ENCODE measurements at regions not wholly inside any gene's neighbourhood (a gene's known extent, or its start where the extent isn't known, plus 50 kb on each side); places are given as distances from the start of the nearest gene placed in this dataset.

- 81 to 92% (median 85%) methylated on average over 8 to 9 of the region's 9 CpGs for WGBS, 4 donors
- no peak overlapping the region for H3K27ac ChIP-seq
- no peak overlapping the region for H3K4me3 ChIP-seq
- H3K36me3 ChIP-seq: no peaks in the 10 kb centered on the region
- TF ChIP-seq POLR2A (IDR thresholded peaks at IDR 0.05) (no peak), CTCF (IDR thresholded peaks at IDR 0.05) (no peak)
- H3K4me1 ChIP-seq: no peaks in the 10 kb centered on the region
- no peaks in the 10 kb centered on the region for H3K27me3 ChIP-seq
- intact Hi-C loops (cut with DNase I): no loop called here
- H3K9me3 ChIP-seq: no peaks in the 10 kb centered on the region
- no peak for DNase-seq
- no peak for ATAC-seq
These were observed 368.9 kb downstream of the AACS start for GRCh38 chr12:125434131-125434530.

DNA sequence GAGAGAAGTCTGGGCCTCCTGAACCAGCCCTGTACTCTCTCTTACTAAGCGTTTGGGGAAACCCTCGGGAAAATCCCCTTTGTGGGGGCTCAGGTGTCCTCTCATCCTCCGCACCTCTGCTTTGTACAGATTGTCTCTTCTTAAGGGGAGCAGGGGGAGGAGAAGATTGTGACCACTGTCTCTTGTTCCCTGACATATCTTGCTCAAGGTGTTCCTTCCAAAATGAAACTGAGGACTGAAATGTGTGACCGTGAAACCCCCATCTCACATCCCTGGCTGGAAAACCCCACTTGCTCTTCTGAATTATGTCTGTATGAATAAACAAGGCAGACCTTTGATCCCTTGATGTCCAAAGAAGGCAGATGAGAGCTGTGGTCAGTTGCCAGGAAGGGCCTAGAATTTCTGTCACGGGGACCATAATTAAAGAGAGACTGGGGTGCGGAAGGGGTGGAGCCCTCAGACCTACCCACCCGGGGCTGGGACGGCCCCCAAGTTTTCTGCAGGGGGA is 369.8 kb downstream of the AACS start:
- Histone ChIP-seq H3K36me3 (no peaks in the 10 kb centered on the region), H3K4me1 (no peaks in the 10 kb centered on the region), H3K27ac (no peak overlapping the region), H3K27me3 (no peaks in the 10 kb centered on the region), H3K9me3 (no peaks in the 10 kb centered on the region), H3K4me3 (no peak overlapping the region)
- 75 to 78% (median 77%) methylated on average over 8 of the region's 8 CpGs for WGBS, 4 donors
- no peak for DNase-seq
- intact Hi-C loops (cut with DNase I): no loop called here
- no peak for ATAC-seq
- TF ChIP-seq POLR2A (IDR thresholded peaks at IDR 0.05) (no peak), CTCF (IDR thresholded peaks at IDR 0.05) (no peak)

GRCh38 chr12:125435871-125436270 is 370.6 kb downstream of the AACS start:
- 77 to 91% (median 86%) methylated on average over 5 to 7 of the region's 7 CpGs for WGBS, 4 donors
- DNase-seq: no peak
- ATAC-seq: no peak
- H3K9me3 ChIP-seq: no peaks in the 10 kb centered on the region
- no peak overlapping the region for H3K27ac ChIP-seq
- no peaks in the 10 kb centered on the region for H3K4me1 ChIP-seq
- H3K4me3 ChIP-seq: no peak overlapping the region
- no peaks in the 10 kb centered on the region for H3K36me3 ChIP-seq
- intact Hi-C loops (cut with DNase I): no loop called here
- TF ChIP-seq CTCF (IDR thresholded peaks at IDR 0.05): no peak
- no peak for TF ChIP-seq POLR2A (IDR thresholded peaks at IDR 0.05)
- H3K27me3 ChIP-seq: peaks cover 0 to 3% (median 0%) of the 10 kb centered on the region in 9 donors

DNA sequence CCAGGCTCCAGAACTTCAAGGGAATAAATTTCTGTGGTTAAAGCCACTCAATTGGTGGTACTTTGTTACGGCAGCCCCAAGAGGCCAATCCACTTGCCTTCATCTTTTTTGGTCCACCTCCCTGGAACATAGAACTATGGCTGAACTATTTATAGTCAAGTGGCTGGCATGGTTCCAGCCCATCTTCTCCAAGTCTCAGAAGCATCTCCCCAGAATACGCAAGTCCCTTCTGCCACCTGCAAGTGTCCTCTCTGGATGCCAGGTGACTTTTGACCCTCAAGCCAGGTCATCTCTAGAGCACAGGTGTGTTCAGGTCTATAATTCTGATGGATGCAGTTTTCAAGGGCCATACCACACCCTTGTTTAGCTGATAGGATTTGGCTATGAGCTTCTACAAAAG is 371.5 kb downstream of the AACS start:
- no peak overlapping the region for H3K4me3 ChIP-seq
- TF ChIP-seq POLR2A (IDR thresholded peaks at IDR 0.05): no peak
- TF ChIP-seq CTCF (IDR thresholded peaks at IDR 0.05): no peak
- DNase-seq (no peak), ATAC-seq (no peak)
- H3K36me3 ChIP-seq: no peaks in the 10 kb centered on the region
- peaks cover 0 to 4% (median 0%) of the 10 kb centered on the region in 9 donors for H3K27me3 ChIP-seq
- no peaks in the 10 kb centered on the region for H3K4me1 ChIP-seq
- no peak overlapping the region for H3K27ac ChIP-seq
- 70 to 87% (median 79%) methylated on average over 2 of the region's 2 CpGs for whole genome bisulfite sequencing, 4 donors
- intact Hi-C loops (cut with DNase I): no loop called here
- H3K9me3 ChIP-seq: no peaks in the 10 kb centered on the region

Data from heart left ventricle (tissue), 16 donors.